ENCODE measurements at regions not wholly inside any gene's neighbourhood (a gene's known extent, or its start where the extent isn't known, plus 50 kb on each side); places are given as distances from the start of the nearest gene placed in this dataset.
"Not testable (repeated sequence)": the region's sequence is repeated elsewhere in the genome, so short reads cannot be mapped to it uniquely, and the experiment has no call there.

- Histone ChIP-seq H3K27ac (peak overlapping the region; percentile 60), H3K9me3 (replicated peaks) (no peaks in the 10 kb centered on the region), H3K4me1 (replicated peaks) (peaks cover 3% of the 10 kb centered on the region), H3K36me3 (no peaks in the 10 kb centered on the region), H3K4me3 (peak overlapping the region; percentile 25), H3K27me3 (replicated peaks) (no peaks in the 10 kb centered on the region)
- peak; percentile 62 to 75 for DNase-seq (ENCODE audit: low read depth in 1 of 2, low spot score in 2 of 2)
Observed at GRCh38 chr15:77944002-77944867, 133.3 kb downstream of the TBC1D2B start.

DNA sequence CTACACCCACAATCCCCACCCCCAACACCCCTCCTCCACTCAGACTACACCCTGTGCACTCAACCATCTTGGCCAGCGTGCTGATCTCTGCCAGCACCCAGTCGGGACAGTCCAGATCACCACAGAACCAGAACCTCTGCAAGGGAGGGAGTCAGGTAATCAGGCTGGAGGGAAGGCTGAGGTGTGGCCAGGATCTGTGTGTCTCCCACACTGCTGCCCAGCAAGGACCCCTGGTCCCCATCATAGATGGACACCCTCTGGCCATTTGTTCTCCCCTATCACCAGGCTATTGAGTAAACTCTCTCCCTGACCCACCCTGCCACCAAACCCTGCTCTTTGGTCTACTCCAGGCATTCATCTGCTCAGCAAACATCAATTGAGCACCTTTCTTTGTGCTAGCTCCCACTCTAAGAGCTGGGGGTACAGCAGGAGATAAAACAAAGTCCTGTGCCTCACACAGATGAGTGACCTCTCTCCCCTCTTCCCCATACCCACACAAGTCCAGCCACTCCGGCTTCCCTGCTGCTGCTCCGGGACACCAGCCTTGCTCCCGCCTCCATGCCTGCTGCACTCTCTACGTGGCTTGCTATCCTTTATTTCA is 134.8 kb downstream of the TBC1D2B start:
- Histone ChIP-seq H3K9me3 (replicated peaks) (no peaks in the 10 kb centered on the region), H3K27me3 (replicated peaks) (no peaks in the 10 kb centered on the region), H3K36me3 (no peaks in the 10 kb centered on the region), H3K4me3 (no peak overlapping the region), H3K27ac (no peak overlapping the region), H3K4me1 (replicated peaks) (peaks cover 3% of the 10 kb centered on the region)
- DNase-seq (ENCODE audit: low read depth in 1 of 2, low spot score in 2 of 2): no peak

GRCh38 chr15:77941090-77941827 is 136.3 kb downstream of the TBC1D2B start:
- not testable (repeated sequence) for H3K4me1 ChIP-seq (replicated peaks); H3K36me3 ChIP-seq; DNase-seq (ENCODE audit: low read depth in 1 of 2, low spot score in 2 of 2); H3K9me3 ChIP-seq (replicated peaks); H3K27ac ChIP-seq; H3K4me3 ChIP-seq; H3K27me3 ChIP-seq (replicated peaks)

DNA sequence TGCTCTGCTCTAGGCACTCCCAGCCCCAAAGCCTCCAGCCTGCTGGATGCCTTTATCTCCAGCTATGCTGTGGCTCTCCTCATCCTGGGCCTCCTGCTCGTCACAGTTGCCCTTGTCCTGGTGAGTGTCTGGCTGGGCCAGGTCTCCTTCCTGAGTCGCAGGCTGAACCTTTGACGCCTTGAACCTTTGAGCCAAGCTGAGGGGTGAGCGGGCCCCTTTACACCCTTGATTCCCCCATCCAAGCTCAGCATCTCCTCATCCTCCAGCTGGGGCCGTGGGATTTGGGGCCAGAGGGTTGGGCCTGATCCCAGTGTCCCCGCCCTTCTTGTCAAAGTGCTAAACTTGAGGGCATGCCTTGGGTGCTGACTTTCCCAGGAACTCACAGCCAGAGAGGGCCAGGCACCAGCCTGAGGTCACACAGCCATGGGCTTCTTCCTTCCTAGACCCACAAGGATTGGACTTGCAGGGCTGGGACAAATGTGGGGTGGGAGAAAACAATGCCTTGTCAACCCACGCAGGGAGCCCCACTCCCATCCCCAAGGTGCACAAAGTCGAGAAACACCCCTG is 137.0 kb downstream of the TBC1D2B start:
- H3K4me3 ChIP-seq: no peak overlapping the region
- H3K27me3 ChIP-seq (replicated peaks): no peaks in the 10 kb centered on the region
- H3K27ac ChIP-seq: no peak overlapping the region
- no peak for DNase-seq (ENCODE audit: low read depth in 1 of 2, low spot score in 2 of 2)
- no peaks in the 10 kb centered on the region for H3K9me3 ChIP-seq (replicated peaks)
- no peaks in the 10 kb centered on the region for H3K36me3 ChIP-seq
- H3K4me1 ChIP-seq (replicated peaks): peaks cover 3% of the 10 kb centered on the region

DNA sequence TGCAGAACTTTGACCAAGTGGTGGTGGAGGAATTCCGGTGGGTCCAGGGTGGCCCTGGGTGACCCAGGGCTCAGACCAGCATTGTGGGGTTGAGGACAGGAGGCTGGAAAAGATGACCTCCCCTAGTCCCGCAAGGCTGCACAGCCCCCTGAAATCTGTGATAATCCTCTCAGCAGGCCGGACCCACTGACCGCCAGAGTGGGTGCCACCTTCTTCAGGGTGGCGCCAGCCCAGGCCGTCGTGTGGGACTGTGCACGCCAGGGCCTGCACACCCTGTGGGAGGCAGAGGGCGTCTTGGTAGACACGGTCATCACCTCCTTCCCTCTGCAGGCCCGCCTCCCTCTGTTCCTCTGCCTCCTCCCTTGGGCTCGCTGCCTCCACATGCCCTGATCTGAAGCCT is 137.7 kb downstream of the TBC1D2B start:
- no peaks in the 10 kb centered on the region for H3K27me3 ChIP-seq (replicated peaks)
- H3K27ac ChIP-seq: no peak overlapping the region
- no peak overlapping the region for H3K4me3 ChIP-seq

GRCh38 chr15:77939026-77939425 is 138.5 kb downstream of the TBC1D2B start:
- not testable (repeated sequence) for H3K4me1 ChIP-seq (replicated peaks); H3K36me3 ChIP-seq; H3K4me3 ChIP-seq; H3K27ac ChIP-seq; DNase-seq (ENCODE audit: low read depth in 1 of 2, low spot score in 2 of 2); H3K27me3 ChIP-seq (replicated peaks); H3K9me3 ChIP-seq (replicated peaks)

More for the DNA sequence above, 137.7 kb downstream of the TBC1D2B start:
- Histone ChIP-seq H3K36me3 (no peaks in the 10 kb centered on the region), H3K4me1 (replicated peaks) (peaks cover 3% of the 10 kb centered on the region), H3K9me3 (replicated peaks) (no peaks in the 10 kb centered on the region)
- DNase-seq (ENCODE audit: low read depth in 1 of 2, low spot score in 2 of 2): no peak

- not testable (repeated sequence) for H3K4me1 ChIP-seq (replicated peaks); H3K27me3 ChIP-seq (replicated peaks); H3K27ac ChIP-seq; H3K36me3 ChIP-seq; H3K9me3 ChIP-seq (replicated peaks); DNase-seq (ENCODE audit: low read depth in 1 of 2, low spot score in 2 of 2); H3K4me3 ChIP-seq
Observed at GRCh38 chr15:77938546-77938945, 139.0 kb downstream of the TBC1D2B start.

DNA sequence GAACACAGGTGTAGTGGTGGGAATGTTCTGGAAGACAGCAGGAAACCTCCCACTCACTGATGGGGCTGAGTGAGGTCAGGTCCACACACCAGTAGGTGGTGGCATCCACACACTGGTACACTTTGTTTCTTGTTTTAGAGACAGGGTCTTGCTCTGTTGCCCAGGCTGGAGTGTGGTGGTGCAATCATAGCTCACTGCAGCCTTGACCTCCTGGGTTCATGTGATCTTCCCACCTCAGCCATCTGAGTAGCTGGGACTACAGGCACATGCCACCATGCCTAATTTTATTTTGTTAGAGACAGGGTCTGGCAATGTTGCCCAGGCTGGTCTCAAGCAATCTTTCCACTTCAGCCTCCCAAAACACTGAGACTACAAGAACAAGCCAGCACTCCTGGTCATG is 140.9 kb downstream of the TBC1D2B start:
- peak in 1 of 2 experiments; percentile 1 for DNase-seq (ENCODE audit: low read depth in 1 of 2, low spot score in 2 of 2)
- not testable (repeated sequence) for H3K27me3 ChIP-seq (replicated peaks); H3K9me3 ChIP-seq (replicated peaks); H3K4me1 ChIP-seq (replicated peaks); H3K4me3 ChIP-seq; H3K27ac ChIP-seq; H3K36me3 ChIP-seq

- H3K36me3 ChIP-seq; DNase-seq (ENCODE audit: low read depth in 1 of 2, low spot score in 2 of 2); H3K27ac ChIP-seq; H3K9me3 ChIP-seq (replicated peaks); H3K4me1 ChIP-seq (replicated peaks); H3K4me3 ChIP-seq; H3K27me3 ChIP-seq (replicated peaks): not testable (repeated sequence)
Observed at GRCh38 chr15:77934516-77934915, 143.0 kb downstream of the TBC1D2B start.

GRCh38 chr15:77930907-77931306 is 146.6 kb downstream of the TBC1D2B start:
- H3K9me3 ChIP-seq (replicated peaks); H3K27ac ChIP-seq; H3K36me3 ChIP-seq; DNase-seq (ENCODE audit: low read depth in 1 of 2, low spot score in 2 of 2); H3K4me1 ChIP-seq (replicated peaks); H3K27me3 ChIP-seq (replicated peaks); H3K4me3 ChIP-seq: not testable (repeated sequence)

GRCh38 chr15:77930490-77930889 is 147.0 kb downstream of the TBC1D2B start:
- DNase-seq (ENCODE audit: low read depth in 1 of 2, low spot score in 2 of 2); H3K4me3 ChIP-seq; H3K9me3 ChIP-seq (replicated peaks); H3K27ac ChIP-seq; H3K4me1 ChIP-seq (replicated peaks); H3K36me3 ChIP-seq; H3K27me3 ChIP-seq (replicated peaks): not testable (repeated sequence)

- not testable (repeated sequence) for H3K4me1 ChIP-seq (replicated peaks); H3K27ac ChIP-seq; H3K9me3 ChIP-seq (replicated peaks); H3K4me3 ChIP-seq; H3K36me3 ChIP-seq; H3K27me3 ChIP-seq (replicated peaks); DNase-seq (ENCODE audit: low read depth in 1 of 2, low spot score in 2 of 2)
Observed at GRCh38 chr15:77926789-77927188, 150.7 kb downstream of the TBC1D2B start.

- H3K4me3 ChIP-seq; H3K27ac ChIP-seq; DNase-seq (ENCODE audit: low read depth in 1 of 2, low spot score in 2 of 2); H3K9me3 ChIP-seq (replicated peaks); H3K36me3 ChIP-seq; H3K4me1 ChIP-seq (replicated peaks); H3K27me3 ChIP-seq (replicated peaks): not testable (repeated sequence)
Observed at GRCh38 chr15:77926296-77926695, 151.2 kb downstream of the TBC1D2B start.

DNA sequence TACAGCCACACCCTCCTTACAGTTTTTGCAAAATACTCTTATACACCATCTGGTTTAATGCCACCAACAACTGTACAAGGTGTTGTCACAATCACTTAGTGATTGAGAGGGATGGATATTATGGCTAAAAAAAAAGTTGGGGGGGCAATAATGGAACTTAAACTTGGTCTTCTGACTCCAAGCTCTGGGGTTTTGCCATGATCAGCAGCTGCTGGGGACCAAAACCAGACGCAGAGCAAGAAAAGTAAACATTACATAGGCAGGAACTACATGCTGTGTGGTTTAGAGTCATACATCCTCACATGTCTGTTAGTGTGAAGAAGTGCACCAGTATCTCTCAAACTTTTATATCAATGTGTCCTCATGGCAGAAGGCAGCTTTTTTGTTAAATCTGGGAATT is 152.4 kb downstream of the TBC1D2B start:
- not testable (repeated sequence) for DNase-seq (ENCODE audit: low read depth in 1 of 2, low spot score in 2 of 2); H3K4me3 ChIP-seq; H3K27ac ChIP-seq; H3K36me3 ChIP-seq; H3K4me1 ChIP-seq (replicated peaks); H3K9me3 ChIP-seq (replicated peaks); H3K27me3 ChIP-seq (replicated peaks)
